GM18868 (cell line): ENCODE measurements at regions not wholly inside any gene's neighbourhood (a gene's known extent, or its start where the extent isn't known, plus 50 kb on each side); places are given as distances from the start of the nearest gene placed in this dataset.

Experiments used
- ATAC-seq: cut with Tn5 transposase; IDR thresholded peaks from one replicate; pipeline ENCODE4 v1.9.1; 2021; ENCODE audit warnings: mild to moderate bottlenecking, moderate library complexity; ENCODE audit not compliant: unreplicated experiment

DNA sequence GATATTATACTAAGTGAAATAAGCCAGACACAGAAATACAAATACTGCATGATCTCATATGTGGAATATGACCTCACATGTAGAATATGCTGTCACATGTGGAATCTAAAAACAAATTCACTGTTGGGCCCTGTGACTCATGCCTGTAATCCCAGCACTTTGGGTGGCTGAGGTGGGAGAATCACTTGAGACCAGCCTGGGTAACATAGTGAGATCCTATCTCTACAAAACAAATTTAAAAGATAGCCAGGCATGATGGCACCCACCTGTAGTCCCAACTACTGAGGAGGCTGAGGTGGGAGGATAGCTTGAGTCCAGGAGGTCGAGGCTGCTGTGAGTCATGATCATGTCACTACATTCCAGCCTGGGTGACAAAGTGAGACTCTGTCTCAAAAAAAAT lies 160.3 kb downstream of the PTEN start:
- ATAC-seq, result no peak

GRCh38 chr10:88026031-88026430 lies 162.6 kb downstream of the PTEN start:
- no peak for ATAC-seq

DNA sequence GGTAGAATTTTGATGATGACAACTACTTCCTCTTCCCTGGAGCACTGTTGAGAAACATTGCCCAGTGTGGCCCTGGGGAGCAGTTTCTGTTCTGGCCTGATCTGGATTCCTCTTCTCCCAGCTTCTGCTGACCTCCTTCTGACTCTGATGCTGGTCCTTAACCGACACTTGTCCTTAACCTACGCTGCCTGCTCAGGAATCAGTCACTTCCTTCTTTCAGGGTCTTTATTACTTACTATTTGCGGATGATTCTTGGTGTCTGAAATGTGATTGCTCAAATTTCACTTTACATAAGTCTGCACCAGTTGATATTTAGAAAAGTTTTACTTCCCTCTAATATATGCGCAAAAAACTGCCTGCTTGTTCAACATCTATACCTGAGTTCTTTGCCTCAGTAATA lies 164.1 kb downstream of the PTEN start:
- ATAC-seq, result no peak

- ATAC-seq, result no peak
These were observed 164.6 kb downstream of the PTEN start for GRCh38 chr10:88028072-88028471.

- no peak for ATAC-seq
These were observed 165.2 kb downstream of the PTEN start for GRCh38 chr10:88028654-88029053.

DNA sequence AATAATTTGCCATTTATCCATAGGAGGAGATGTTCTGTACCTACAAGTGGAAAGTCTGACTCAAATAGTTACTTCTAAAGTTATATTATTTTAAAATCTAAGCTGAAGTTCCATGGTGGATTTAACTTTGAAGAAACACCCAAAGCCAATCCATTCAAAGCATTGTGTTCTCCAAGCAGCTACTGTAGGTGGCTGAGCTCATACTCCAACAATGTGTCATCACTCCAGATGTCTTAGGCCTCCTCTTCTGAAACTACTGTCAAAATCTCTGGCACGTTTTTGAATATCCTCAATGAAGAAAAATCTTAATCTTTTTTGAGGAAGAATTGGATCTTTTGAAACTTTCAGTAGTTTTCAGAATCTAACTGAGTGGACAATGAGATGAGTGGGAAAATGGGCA lies 169.1 kb downstream of the PTEN start:
- no peak for ATAC-seq

DNA sequence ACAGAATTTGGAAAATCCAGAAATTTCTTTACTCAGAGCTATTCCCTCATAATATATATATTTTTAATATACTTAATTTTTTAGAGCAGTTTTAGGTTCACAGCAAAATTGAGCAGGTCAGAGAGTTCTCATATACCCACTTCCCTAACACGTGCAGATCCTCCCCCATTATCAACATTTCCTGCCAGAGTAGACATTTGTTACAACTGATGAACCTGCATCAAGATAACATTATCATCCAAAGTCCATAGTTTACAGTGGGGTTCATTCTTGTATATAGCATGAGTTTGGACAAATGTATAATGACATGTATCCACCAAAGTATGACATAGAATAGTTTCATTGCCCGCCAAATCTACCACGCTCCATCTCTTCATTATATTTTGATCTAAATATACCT lies 170.0 kb downstream of the PTEN start:
- ATAC-seq, result no peak

DNA sequence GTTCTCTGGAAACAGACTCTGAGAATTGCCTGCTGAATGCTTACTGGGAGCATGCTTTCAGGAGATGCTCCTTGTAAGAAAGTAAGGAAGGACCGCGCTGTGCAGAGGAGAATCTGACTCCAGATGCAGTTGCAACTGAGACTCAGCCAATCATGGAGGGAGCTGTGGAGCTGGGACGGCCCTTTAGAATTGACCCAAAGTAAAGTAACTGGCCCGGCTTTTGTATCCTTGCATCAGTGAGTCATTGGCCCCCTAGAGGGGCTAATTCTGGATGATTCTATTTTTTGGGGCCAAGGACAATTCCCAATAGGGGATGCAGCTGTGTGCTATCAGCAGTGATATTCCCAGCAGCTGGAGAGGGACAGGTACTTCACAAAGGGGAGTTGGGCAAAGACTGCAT lies 170.4 kb downstream of the PTEN start:
- no peak for ATAC-seq

- ATAC-seq, result no peak
These were observed 172.7 kb downstream of the PTEN start for GRCh38 chr10:88036126-88036525.

DNA sequence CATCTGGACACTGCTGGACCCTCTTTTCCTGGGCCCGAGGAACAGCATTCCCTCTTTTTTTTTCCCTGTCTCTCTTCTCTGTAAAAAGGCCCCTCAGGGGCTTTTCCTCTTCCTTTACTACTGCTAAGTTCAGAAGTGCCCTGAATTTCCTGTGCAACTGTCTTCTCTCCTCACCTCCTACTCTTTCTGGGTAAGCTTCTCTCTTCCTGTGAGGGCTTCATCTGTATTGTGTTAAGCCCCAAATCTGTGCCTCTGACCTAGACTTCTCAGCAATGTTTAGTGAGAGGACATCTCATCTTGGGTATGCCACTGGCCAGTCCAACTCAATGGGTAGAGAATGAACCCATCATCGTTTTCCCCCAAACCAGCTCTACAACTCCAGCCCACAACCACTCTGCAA lies 174.2 kb downstream of the PTEN start:
- no peak for ATAC-seq

DNA sequence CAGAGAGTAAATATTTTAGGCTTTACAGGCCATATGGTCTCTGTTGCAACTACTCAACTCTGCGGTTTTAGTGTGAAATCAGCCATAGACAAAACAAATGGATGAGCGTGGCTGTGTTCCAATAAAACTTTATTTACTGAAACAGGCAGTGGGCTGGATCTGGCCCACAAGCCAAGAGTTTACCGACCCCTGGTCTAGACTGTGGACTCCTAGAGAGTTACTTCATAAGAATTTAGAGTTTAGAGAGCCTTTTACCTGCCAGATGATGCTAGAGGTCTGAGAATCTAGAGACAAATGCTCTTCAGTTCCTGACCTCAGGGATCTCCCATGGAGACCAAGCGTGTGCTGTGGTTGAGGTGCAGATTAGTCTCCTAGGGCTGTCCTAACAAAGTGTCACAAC lies 174.8 kb downstream of the PTEN start:
- no peak for ATAC-seq

- no peak for ATAC-seq
These were observed 176.2 kb downstream of the PTEN start for GRCh38 chr10:88039496-88040200.

DNA sequence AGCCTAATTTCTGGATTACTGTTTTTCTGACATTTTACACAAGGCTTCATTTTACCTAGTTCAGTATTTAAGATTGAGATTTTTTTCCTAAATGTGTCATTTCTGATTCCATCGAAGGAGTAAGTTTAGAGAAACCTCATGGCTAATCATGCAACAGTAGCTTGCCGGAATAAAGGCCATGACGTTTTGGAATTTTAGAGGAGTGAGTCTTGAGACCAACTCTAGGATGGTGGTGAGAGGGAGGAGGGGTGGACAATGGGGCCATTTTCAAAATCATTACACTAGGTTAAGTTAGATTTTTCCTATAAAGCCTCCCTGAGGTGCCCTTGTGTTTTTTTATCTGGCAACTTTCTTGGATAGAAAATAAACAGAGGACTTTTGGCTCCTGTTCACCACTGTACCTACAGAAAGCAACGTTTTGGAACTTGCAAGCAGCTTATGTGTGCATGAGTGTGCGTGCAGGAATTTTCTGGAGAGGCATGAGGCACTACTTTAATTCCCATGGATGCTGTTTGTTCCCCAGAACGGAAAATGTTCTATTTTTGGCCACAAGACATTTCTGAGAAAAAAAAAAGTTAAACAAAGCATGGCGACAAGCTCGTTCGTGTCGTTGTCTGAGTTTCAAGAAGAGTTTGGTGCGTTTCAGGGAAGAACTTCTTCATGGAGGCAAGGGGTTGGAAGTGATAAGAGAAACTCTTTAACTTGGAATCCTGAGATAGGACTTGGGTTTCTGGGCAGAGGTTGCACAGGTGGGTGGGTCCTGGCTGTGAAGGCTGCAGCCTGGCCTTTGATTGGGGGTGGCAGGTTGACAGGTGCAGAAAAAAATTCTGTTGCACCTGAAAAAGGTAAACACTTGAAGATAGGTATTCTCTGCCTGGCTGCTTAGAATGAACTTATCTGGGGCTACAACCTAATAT lies 178.1 kb downstream of the PTEN start:
- ATAC-seq, result no peak

GRCh38 chr10:88042160-88043100 lies 179.0 kb downstream of the PTEN start:
- no peak for ATAC-seq

DNA sequence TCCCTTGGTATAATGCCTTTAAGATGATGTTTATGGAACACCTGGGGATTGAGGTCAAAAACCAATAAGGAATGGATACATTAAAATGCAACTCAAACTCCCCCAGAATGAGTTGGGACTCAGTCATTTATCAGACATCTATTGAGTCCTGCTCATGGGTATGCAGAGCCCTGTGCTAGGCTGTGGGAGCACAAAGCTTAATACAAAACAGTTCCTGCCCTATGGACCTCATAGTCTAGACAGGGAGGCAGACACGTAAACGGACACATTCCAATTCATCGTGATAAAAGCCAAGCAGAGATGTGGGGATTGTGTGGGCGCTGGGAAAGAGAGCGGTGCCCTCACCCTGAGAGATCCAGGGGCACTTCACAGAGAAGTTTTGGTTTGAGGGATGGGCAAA lies 181.7 kb downstream of the PTEN start:
- ATAC-seq, result no peak

DNA sequence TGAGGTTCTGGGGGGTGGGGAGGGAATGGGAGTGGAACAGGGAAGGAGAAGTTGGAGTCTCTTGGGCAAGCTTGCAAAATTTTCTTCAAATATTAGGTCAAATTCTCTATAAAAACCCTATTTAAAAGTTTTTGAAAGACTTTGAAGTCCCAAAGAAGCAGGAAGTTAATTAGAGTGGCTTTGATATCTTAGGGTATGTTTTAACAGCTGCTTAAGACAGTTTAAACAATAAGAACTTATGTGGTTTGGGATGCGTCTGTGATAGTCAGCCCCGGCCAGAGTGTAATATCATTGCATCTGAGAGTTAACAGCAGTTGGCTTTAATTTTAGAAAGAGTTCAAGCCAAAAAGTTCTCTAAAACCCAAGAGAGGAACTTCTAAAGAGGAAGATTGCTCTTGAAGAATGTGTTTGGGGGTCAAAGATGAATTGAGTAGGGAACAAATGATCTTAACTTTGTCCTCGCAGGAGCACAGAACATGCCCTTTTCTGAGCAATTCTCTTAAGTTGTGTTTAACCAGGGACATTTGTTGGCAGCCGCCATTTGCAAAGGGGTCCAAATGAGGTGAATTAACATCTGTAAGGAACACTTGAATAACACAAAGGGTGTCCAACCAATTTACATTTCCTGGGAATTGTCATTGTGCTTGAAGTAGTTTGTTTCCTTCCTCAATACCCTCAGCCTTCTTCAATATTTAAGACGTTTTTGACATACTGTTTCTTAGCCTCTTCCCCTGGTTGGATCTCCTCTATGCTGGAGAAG lies 182.4 kb downstream of the PTEN start:
- no peak for ATAC-seq

DNA sequence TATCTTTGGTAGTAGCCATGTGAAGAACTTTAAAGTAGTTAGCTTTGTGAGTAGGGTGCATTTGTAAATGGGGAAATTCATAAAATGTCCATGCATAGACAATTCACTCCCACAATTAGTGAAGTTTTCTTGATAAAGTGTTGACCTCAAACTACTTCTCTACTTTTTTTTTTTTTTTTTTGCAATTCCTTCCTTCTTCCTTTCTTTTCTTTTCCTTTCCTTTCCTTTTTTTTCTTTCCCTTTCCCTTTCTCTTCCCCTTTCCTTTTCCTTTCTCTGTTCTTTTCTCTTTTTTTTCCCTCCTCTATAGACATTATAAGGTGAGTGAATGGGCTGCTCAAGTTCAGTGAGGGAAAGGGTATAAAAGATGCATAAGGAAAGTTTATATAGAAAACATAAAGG lies 184.2 kb downstream of the PTEN start:
- no peak for ATAC-seq

- ATAC-seq, result no peak
These were observed 184.9 kb downstream of the PTEN start for GRCh38 chr10:88048312-88048711.

DNA sequence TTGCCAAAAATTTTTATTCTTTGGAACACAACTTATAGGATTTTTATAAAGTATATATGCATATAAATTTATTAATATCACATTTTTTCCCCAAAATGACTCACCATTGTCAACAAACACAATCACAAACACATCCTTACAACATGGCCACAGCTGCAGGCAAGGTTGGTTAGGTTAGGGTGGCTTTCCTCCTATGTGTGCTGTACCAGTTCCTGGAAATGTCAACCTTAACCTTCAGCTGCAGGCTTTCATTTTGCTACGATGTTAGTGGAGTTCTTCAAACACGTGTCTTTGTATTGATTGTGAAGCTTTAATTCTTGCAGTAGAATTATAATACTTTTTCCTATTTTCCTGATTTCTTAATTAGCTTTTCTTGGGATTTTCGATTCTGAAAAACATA lies 185.8 kb downstream of the PTEN start:
- no peak for ATAC-seq

DNA sequence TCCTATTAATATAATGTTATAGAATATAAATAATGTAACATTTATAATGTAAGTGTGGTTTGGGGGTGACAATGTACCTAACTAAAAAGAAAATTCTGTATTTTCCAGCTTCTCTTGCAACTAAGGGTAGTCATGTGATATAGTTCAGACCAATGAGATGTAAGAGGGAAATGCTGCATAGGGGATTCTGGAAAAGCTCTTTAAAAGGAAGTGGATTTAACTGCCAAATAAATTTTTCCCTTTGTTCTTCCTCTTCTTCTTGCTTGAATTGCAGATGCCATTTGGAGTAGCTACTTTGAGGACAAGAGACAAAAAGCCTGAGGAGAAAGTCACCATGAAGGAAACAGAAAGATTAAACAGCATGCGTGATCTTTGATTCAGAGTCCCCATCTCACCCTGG lies 194.3 kb downstream of the PTEN start:
- ATAC-seq, result no peak

GRCh38 chr10:88058750-88059149 lies 195.3 kb downstream of the PTEN start:
- no peak for ATAC-seq
